Cortex of kidney (tissue), 1 donor: ENCODE measurements at regions not wholly inside any gene's neighbourhood (a gene's known extent, or its start where the extent isn't known, plus 50 kb on each side); places are given as distances from the start of the nearest gene placed in this dataset.

ENCODE experiments used
- DNase-seq: peaks from one replicate; lab custom pipeline; 2025; lab: John Stamatoyannopoulos, UW

GRCh38 chr5:167594750-167595149 lies 696.7 kb upstream of the WWC1 start:
- DNase-seq: no peak

GRCh38 chr5:167595196-167595595 lies 696.2 kb upstream of the WWC1 start:
- DNase-seq: no peak

GRCh38 chr5:167598166-167598565 lies 693.3 kb upstream of the WWC1 start:
- no peak for DNase-seq

GRCh38 chr5:167602067-167602466 lies 689.4 kb upstream of the WWC1 start:
- DNase-seq: no peak

GRCh38 chr5:167603135-167603534 lies 688.3 kb upstream of the WWC1 start:
- no peak for DNase-seq

GRCh38 chr5:167608390-167609272 lies 682.8 kb upstream of the WWC1 start:
- DNase-seq: no peak

GRCh38 chr5:167614294-167615021 lies 677.0 kb upstream of the WWC1 start:
- no peak for DNase-seq

- DNase-seq: no peak
Observed at GRCh38 chr5:167616043-167616890, 675.2 kb upstream of the WWC1 start.

GRCh38 chr5:167623354-167623753 lies 668.1 kb upstream of the WWC1 start:
- no peak for DNase-seq

- no peak for DNase-seq
Observed at GRCh38 chr5:167624053-167624452, 667.4 kb upstream of the WWC1 start.

GRCh38 chr5:167626341-167627123 lies 664.9 kb upstream of the WWC1 start:
- DNase-seq: no peak

GRCh38 chr5:167629634-167630033 lies 661.8 kb upstream of the WWC1 start:
- no peak for DNase-seq

GRCh38 chr5:167631191-167631590 lies 660.3 kb upstream of the WWC1 start:
- DNase-seq: no peak

GRCh38 chr5:167633114-167633513 lies 658.3 kb upstream of the WWC1 start:
- no peak for DNase-seq

GRCh38 chr5:167633931-167634341 lies 657.5 kb upstream of the WWC1 start:
- DNase-seq: no peak

- DNase-seq: no peak
Observed at GRCh38 chr5:167634432-167634831, 657.0 kb upstream of the WWC1 start.

GRCh38 chr5:167638816-167639215 lies 652.6 kb upstream of the WWC1 start:
- no peak for DNase-seq

- no peak for DNase-seq
Observed at GRCh38 chr5:167639273-167639672, 652.2 kb upstream of the WWC1 start.

- DNase-seq: no peak
Observed at GRCh38 chr5:167639766-167640165, 651.7 kb upstream of the WWC1 start.

GRCh38 chr5:167642181-167642580 lies 649.3 kb upstream of the WWC1 start:
- no peak for DNase-seq

- DNase-seq: no peak
Observed at GRCh38 chr5:167642779-167643517, 648.5 kb upstream of the WWC1 start.
